Uterus (tissue), 3 donors: ENCODE measurements at regions not wholly inside any gene's neighbourhood (a gene's known extent, or its start where the extent isn't known, plus 50 kb on each side); places are given as distances from the start of the nearest gene placed in this dataset.

ENCODE experiments used
- DNase-seq, 2 donors: peaks; one replicate each; pipeline ENCODE4 v3.0.0-alpha.2; 2019 to 2020
- H3K27ac ChIP-seq, 2 donors: fragments of 200-600 bp; sonication (generic); 1 replicate in 1 of 2; 2 replicates in 1 of 2; pipeline ENCODE4 v1.5.1; 2016 to 2018
- H3K27me3 ChIP-seq, 2 donors: fragments of 200-600 bp; sonication (generic); one replicate each; pipeline ENCODE4 v1.5.1; 2018 to 2019; ENCODE audit warnings: control low read depth in 1 of 2
- H3K36me3 ChIP-seq, 2 donors: fragments of 200-600 bp; sonication (generic); one replicate each; pipeline ENCODE4 v1.5.1; 2019; ENCODE audit warnings: control low read depth in 1 of 2
- H3K4me1 ChIP-seq, 2 donors: fragments of 200-600 bp; sonication (generic); one replicate each; pipeline ENCODE4 v1.5.1; 2018 to 2019; ENCODE audit warnings: control low read depth in 1 of 2
- H3K4me3 ChIP-seq, 2 donors: fragments of 200-600 bp; sonication (generic); 1 replicate in 1 of 2; 2 replicates in 1 of 2; pipeline ENCODE4 v1.5.1; 2018 to 2019; ENCODE audit warnings: mild to moderate bottlenecking in 1 of 2
- H3K9me3 ChIP-seq, 2 donors: fragments of 200-600 bp; sonication (generic); one replicate each; pipeline ENCODE4 v1.5.1; 2019; ENCODE audit warnings: control low read depth in 1 of 2
- POLR2A ChIP-seq, 2 donors: fragments of 450-650 bp; IDR thresholded peaks; one replicate each; pipeline ENCODE4 v1.6.1; 2016; ENCODE audit warnings: antibody characterized with exemption in 2 of 2, mild to moderate bottlenecking in 1 of 2, moderate library complexity in 1 of 2
- intact Hi-C: fragments of 100-400 bp; cut with DNase I; formaldehyde crosslinking; loops from one replicate; pipeline ENCODE4 v1.15.1; 2023; ENCODE audit warnings: low total_unique reads
- TF ChIP-seq, protein P1 (sequence below), 4 experiments: fragments of 200-600 bp in 2 of 4; fragments of 450-650 bp in 2 of 4; sonication (generic) in 2 of 4; IDR thresholded peaks; one replicate each; pipeline ENCODE4 v1.5.1; 2016 to 2019; ENCODE audit warnings: antibody characterized with exemption in 4 of 4, mild to moderate bottlenecking in 2 of 4, moderate library complexity in 1 of 4
- donor health status: DM: yes; HTN: yes; CAD: no.

- Histone ChIP-seq H3K9me3 (no peaks in the 10 kb centered on the region), H3K4me1 (no peaks in the 10 kb centered on the region), H3K36me3 (no peaks in the 10 kb centered on the region), H3K27me3 (no peaks in the 10 kb centered on the region), H3K27ac (no peak overlapping the region), H3K4me3 (no peak overlapping the region)
- intact Hi-C loops: no loop called here
- DNase-seq: no peak
- TF ChIP-seq, protein P1, sequence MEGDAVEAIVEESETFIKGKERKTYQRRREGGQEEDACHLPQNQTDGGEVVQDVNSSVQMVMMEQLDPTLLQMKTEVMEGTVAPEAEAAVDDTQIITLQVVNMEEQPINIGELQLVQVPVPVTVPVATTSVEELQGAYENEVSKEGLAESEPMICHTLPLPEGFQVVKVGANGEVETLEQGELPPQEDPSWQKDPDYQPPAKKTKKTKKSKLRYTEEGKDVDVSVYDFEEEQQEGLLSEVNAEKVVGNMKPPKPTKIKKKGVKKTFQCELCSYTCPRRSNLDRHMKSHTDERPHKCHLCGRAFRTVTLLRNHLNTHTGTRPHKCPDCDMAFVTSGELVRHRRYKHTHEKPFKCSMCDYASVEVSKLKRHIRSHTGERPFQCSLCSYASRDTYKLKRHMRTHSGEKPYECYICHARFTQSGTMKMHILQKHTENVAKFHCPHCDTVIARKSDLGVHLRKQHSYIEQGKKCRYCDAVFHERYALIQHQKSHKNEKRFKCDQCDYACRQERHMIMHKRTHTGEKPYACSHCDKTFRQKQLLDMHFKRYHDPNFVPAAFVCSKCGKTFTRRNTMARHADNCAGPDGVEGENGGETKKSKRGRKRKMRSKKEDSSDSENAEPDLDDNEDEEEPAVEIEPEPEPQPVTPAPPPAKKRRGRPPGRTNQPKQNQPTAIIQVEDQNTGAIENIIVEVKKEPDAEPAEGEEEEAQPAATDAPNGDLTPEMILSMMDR (IDR thresholded peaks at IDR 0.05): no peak
- TF ChIP-seq POLR2A (IDR thresholded peaks at IDR 0.05): no peak
Measured at GRCh38 chr12:126353604-126354003, 1288.4 kb downstream of the AACS start.

GRCh38 chr12:126354633-126355032 is 1289.4 kb downstream of the AACS start:
- no peaks in the 10 kb centered on the region for H3K9me3 ChIP-seq
- H3K36me3 ChIP-seq: no peaks in the 10 kb centered on the region
- no peak overlapping the region for H3K27ac ChIP-seq
- no peaks in the 10 kb centered on the region for H3K27me3 ChIP-seq
- no peak overlapping the region for H3K4me3 ChIP-seq
- intact Hi-C loops: no loop called here
- no peak for DNase-seq
- no peak for TF ChIP-seq POLR2A (IDR thresholded peaks at IDR 0.05)
- TF ChIP-seq, protein P1 (IDR thresholded peaks at IDR 0.05): no peak
- no peaks in the 10 kb centered on the region for H3K4me1 ChIP-seq

- no peaks in the 10 kb centered on the region for H3K9me3 ChIP-seq
- no peak for DNase-seq
- no peaks in the 10 kb centered on the region for H3K4me1 ChIP-seq
- no peaks in the 10 kb centered on the region for H3K27me3 ChIP-seq
- H3K36me3 ChIP-seq: no peaks in the 10 kb centered on the region
- intact Hi-C loops: no loop called here
- no peak overlapping the region for H3K27ac ChIP-seq
- no peak overlapping the region for H3K4me3 ChIP-seq
- TF ChIP-seq POLR2A (IDR thresholded peaks at IDR 0.05): no peak
- TF ChIP-seq, protein P1 (IDR thresholded peaks at IDR 0.05): no peak
Measured at GRCh38 chr12:126355346-126355745, 1290.1 kb downstream of the AACS start.

DNA sequence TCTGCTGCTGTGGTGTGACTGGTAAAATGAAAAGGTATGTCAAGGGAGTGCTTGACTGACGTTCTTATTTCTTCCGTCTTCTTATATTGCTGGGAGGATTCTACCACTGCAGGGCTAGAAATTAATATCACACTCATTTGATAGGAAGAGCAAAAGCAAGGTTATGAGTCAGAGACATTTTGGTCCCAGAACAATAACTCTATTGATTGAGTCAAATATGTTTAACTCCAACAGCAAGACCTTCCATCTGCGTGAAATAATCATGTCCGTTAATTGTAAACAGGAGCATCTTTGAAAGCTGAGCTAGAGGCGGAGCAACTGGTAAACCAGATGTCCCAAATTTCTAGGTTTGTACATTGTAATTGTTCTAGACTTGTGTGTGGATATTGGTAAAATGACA is 1293.6 kb downstream of the AACS start:
- TF ChIP-seq, protein P1 (IDR thresholded peaks at IDR 0.05): no peak
- TF ChIP-seq POLR2A (IDR thresholded peaks at IDR 0.05): no peak
- intact Hi-C loops: no loop called here
- Histone ChIP-seq H3K4me3 (no peak overlapping the region), H3K27me3 (no peaks in the 10 kb centered on the region), H3K36me3 (no peaks in the 10 kb centered on the region), H3K4me1 (no peaks in the 10 kb centered on the region), H3K9me3 (no peaks in the 10 kb centered on the region), H3K27ac (no peak overlapping the region)
- no peak for DNase-seq

DNA sequence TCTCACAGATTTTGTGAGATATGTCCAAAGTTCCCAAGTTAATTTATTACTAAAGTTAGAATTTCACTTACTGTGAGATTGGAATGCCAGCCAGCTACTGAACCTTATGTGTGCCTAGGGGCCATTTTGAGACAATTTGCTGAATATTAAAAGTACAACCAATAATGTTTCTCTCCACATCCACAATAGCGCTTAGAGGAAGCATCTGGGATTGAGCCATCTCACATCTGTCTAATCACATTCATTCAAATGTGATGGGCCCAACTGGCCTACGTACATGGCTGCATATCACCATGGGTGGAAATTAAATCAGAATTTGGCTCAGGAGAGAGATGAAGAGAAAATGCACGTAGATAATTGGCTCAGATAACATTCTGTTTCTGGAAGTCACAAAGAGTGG is 1294.0 kb downstream of the AACS start:
- Histone ChIP-seq H3K27ac (no peak overlapping the region), H3K9me3 (no peaks in the 10 kb centered on the region), H3K4me1 (no peaks in the 10 kb centered on the region), H3K4me3 (no peak overlapping the region), H3K36me3 (no peaks in the 10 kb centered on the region), H3K27me3 (no peaks in the 10 kb centered on the region)
- no peak for DNase-seq
- TF ChIP-seq, protein P1 (IDR thresholded peaks at IDR 0.05): no peak
- TF ChIP-seq POLR2A (IDR thresholded peaks at IDR 0.05): no peak
- intact Hi-C loops: no loop called here
